ENCODE measurements at regions not wholly inside any gene's neighbourhood (a gene's known extent, or its start where the extent isn't known, plus 50 kb on each side); places are given as distances from the start of the nearest gene placed in this dataset.

DNA sequence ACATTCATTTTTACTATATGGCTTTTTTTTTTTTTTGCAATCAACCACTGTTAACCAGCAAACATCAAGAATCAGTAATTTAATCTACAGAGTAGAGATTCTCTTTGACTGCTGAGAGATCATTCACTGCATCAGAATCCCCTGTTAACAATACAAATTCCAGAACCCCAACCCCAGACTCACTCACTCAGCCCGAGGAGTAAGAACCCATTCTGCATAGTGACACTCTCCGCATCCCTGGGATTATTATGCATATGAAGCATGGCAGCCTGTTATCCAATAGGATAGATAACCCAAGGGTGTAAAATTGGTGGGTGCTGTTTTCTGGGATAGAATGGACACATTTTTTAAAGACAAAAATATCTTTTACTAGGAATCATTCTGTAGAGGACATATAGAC, 76.3 kb upstream of the CCDC39 start:
- Histone ChIP-seq H3K4me1 (no peaks in the 10 kb centered on the region), H3K9me3 (peaks cover 0 to 5% (median 1%) of the 10 kb centered on the region in 4 donors), H3K27ac (no peak overlapping the region), H3K27me3 (no peaks in the 10 kb centered on the region), H3K4me3 (no peak overlapping the region), H3K36me3 (no peaks in the 10 kb centered on the region)
- 49 to 66% (median 60%) methylated on average over 2 of the region's 2 CpGs for WGBS, 5 donors
- DNase-seq = no peak
- intact Hi-C loops (cut with DNase I; ENCODE audit: low total_unique reads) = no loop called here
- TF ChIP-seq POLR2AphosphoS5 (IDR thresholded peaks at IDR 0.05) = no peak
- TF ChIP-seq EP300 (IDR thresholded peaks at IDR 0.05) = no peak
- TF ChIP-seq CTCF (IDR thresholded peaks at IDR 0.05) = no peak
- no peak for TF ChIP-seq POLR2A (IDR thresholded peaks at IDR 0.05)

DNA sequence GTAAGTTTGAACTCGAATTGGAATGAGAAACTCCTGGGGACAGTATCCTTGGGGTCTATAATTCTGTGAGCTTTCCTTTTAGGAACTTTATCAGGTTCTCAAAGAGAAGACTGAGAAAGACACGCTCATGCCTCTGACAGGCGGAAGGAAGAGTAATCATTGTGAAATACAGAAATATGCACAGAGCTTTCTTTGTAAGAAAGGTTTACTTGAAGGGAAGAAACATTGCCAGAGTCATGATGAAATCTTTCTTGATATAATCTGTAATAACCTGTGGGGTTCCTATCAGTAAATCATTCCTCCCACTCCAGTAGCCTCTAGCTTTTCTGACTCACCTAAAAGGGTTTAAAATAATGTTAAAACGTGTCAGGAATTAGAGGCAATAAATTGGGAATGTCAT, 83.6 kb upstream of the CCDC39 start:
- Histone ChIP-seq H3K36me3 (no peaks in the 10 kb centered on the region), H3K4me3 (no peak overlapping the region), H3K4me1 (no peaks in the 10 kb centered on the region), H3K9me3 (peaks cover 0 to 6% (median 3%) of the 10 kb centered on the region in 4 donors), H3K27me3 (no peaks in the 10 kb centered on the region), H3K27ac (no peak overlapping the region)
- TF ChIP-seq EP300 (IDR thresholded peaks at IDR 0.05) (no peak), POLR2AphosphoS5 (IDR thresholded peaks at IDR 0.05) (no peak), POLR2A (IDR thresholded peaks at IDR 0.05) (no peak), CTCF (IDR thresholded peaks at IDR 0.05) (no peak)
- 50 to 69% (median 59%) methylated on average over 4 of the region's 4 CpGs for whole genome bisulfite sequencing, 5 donors
- no peak for DNase-seq
- intact Hi-C loops (cut with DNase I; ENCODE audit: low total_unique reads) = no loop called here

GRCh38 chr3:180764481-180764880, 85.2 kb upstream of the CCDC39 start:
- no peak for DNase-seq
- H3K4me3 ChIP-seq = no peak overlapping the region
- no peaks in the 10 kb centered on the region for H3K36me3 ChIP-seq
- WGBS, 5 donors = 75 to 93% (median 82%) methylated on average over 1 of the region's 1 CpG
- H3K9me3 ChIP-seq = peaks cover 0 to 6% (median 2%) of the 10 kb centered on the region in 4 donors
- intact Hi-C loops (cut with DNase I; ENCODE audit: low total_unique reads) = no loop called here
- TF ChIP-seq POLR2AphosphoS5 (IDR thresholded peaks at IDR 0.05) (no peak), CTCF (IDR thresholded peaks at IDR 0.05) (no peak), EP300 (IDR thresholded peaks at IDR 0.05) (no peak), POLR2A (IDR thresholded peaks at IDR 0.05) (no peak)
- H3K27me3 ChIP-seq = no peaks in the 10 kb centered on the region
- H3K27ac ChIP-seq = no peak overlapping the region
- no peaks in the 10 kb centered on the region for H3K4me1 ChIP-seq

GRCh38 chr3:180770639-180771038, 91.3 kb upstream of the CCDC39 start:
- TF ChIP-seq EP300 (IDR thresholded peaks at IDR 0.05) (no peak), CTCF (IDR thresholded peaks at IDR 0.05) (no peak), POLR2A (IDR thresholded peaks at IDR 0.05) (no peak), POLR2AphosphoS5 (IDR thresholded peaks at IDR 0.05) (no peak)
- no peak for DNase-seq
- 77 to 90% (median 87%) methylated on average over 1 of the region's 1 CpG for WGBS, 5 donors

More at GRCh38 chr3:180770639-180771038, 91.3 kb upstream of the CCDC39 start:
- no peak overlapping the region for H3K27ac ChIP-seq
- H3K9me3 ChIP-seq = peaks cover 0 to 14% (median 8%) of the 10 kb centered on the region in 4 donors
- H3K36me3 ChIP-seq = no peaks in the 10 kb centered on the region
- intact Hi-C loops (cut with DNase I; ENCODE audit: low total_unique reads) = no loop called here
- H3K27me3 ChIP-seq = no peaks in the 10 kb centered on the region
- no peaks in the 10 kb centered on the region for H3K4me1 ChIP-seq
- H3K4me3 ChIP-seq = no peak overlapping the region

All from stomach (tissue), 8 donors.